SW480 (cell line): ENCODE measurements at regions not wholly inside any gene's neighbourhood (a gene's known extent, or its start where the extent isn't known, plus 50 kb on each side); places are given as distances from the start of the nearest gene placed in this dataset.
"Not testable (repeated sequence)": the region's sequence is repeated elsewhere in the genome, so short reads cannot be mapped to it uniquely, and the experiment has no call there.

ENCODE experiments used
- DNase-seq: peaks from one replicate; pipeline ENCODE4 v3.0.0-alpha.2; 2016; ENCODE audit warnings: low spot score

DNA sequence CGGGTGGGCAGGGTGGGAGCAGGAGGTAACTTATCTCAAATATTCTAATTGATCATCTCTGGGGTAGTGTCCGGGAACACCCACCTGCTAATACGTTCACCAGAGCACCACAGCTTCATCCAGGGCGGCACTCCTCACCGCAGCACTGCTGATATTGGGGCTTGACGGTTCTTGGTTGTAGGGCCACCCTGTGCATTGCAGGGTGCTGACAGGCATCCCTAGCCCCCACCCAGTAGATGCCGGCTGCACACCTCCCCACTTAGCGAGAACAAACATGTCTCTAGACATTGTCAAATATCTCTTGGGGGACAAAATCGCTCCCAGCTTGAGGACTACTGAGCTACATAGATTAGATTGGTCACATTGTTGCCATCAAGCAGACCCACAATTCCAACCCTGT lies 73.9 kb upstream of the WASF3 start:
- no peak for DNase-seq

DNA sequence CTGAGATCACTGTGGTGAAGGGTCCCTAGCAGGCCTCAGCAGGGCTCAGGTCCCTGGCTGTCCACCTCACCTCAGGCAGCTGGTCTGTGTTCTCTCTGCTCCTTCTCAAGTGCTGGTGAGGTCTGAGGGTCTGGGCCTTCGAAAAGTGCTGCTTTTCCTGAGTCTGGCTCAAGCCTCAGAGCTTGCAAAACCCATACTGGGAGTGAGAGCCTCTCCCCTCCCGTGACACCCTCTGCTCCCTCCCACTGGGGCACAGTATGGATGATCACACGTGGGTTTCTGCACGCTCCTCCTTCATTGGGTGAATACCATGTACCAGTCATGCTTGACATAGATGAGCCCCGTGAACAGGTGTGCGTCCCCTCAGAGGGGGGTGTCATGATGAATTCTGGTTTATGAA lies 73.3 kb upstream of the WASF3 start:
- DNase-seq, result no peak

DNA sequence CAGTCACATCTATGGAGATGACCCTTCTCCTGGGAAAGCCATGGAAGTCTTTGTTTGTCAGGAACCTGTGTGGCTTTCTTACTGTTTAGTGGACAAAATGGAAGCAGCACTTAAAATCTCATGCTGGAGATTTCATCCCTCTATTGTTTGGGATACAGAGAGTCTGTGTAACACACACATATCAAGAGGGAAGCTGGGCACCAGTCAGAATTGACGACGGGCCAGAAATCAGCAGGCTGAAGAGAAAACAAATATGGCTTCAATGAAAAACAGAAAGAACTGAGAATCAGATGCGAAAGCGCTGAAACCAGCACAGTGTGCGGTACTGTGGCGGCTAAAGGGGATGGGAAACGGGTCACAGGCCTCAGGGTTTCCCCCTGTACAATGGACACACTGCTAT lies 72.2 kb upstream of the WASF3 start:
- DNase-seq, result no peak

DNA sequence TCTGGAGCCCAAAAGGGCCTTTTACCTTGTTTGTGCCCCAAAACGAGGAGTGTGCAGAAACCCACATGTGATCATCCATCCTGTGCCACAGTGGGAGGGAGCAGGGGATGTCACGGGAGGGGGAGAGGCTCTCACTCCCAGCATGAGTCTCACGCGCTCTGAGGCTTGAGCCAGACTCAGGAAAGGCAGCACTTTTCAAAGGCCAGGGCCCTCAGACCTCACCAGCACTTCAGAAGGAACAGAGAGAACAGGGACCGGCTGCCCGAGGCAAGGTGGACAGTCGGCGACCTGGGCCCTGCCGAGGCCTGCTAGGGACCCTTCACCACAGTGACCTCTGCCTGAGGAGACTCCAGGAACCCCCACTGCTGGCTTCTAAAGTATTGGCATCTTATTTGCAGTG lies 71.7 kb upstream of the WASF3 start:
- no peak for DNase-seq

DNA sequence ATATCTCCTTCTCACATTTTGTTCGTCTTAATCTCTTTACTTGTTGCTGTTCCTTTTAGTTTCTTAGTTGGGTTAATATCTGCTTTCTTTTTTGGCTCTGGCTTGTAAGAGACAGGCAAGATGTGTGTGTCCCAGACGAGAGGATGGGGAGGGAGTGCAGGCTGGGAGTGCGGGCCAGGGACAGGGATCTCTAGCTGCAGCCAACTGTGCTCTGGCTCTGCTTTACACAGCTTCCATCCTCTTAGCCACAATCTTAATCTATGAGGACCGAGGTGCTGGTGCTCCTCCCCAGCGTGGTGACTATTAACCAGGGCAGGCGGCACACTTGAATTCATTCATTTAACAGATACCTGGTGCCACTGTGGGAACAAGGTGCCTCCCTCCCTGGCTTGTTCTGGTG lies 70.9 kb upstream of the WASF3 start:
- DNase-seq, result no peak

DNA sequence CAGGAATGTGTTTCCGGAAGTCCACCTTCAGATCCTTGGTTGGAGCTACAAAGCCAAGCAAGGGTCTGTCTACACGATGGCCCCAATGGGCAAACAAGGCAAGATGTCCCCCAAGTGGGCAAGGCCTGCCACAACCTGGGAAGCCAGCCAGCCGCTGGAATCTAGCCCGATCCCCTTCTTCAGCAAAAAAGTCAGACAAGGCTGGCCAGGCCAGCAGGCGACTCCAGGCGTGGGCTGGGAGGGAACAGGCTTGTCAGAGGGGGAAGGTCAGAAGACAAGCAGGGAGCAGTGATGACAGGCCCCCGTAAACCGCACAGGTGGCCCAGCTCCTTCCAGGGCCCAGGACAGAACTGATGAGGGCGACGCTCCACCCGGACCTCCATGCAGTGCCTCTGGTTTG lies 69.7 kb upstream of the WASF3 start:
- no peak for DNase-seq

DNA sequence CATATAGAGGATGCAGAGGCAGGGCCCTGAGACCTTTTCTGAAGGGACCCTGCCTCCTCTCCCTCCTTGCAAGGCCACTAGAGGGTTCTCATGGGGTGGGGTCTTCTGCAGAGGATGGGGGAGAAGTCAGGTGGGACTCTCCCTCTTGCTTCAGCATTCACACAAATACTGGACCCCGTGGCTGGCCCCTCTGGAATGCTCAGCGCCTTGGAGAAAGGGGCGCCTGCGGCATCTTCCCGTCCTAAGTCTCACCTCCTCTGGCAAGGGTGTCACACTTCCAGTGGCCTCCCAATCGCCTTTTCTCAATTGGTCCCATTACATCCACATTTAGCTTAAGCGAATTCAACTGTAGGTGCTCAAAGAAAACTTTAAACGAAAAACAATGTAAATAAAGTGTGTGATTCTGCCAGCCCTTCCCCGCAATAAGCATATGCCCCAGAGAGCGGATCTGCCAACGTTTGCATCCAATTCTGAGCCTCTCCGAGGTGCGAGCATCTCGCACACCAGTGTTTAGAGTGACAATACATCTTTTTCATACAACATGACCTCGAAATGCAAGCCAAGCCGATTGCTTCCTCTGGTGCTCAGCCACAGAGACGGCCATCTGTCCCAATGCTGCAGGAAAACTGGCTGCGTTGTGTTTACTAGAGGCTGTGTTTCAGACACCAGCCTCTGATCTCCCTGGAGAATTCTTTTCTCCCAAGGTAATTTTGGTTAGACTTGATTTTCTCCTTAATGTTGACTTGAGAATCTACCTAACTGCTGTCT lies 69.1 kb upstream of the WASF3 start:
- DNase-seq, result no peak

DNA sequence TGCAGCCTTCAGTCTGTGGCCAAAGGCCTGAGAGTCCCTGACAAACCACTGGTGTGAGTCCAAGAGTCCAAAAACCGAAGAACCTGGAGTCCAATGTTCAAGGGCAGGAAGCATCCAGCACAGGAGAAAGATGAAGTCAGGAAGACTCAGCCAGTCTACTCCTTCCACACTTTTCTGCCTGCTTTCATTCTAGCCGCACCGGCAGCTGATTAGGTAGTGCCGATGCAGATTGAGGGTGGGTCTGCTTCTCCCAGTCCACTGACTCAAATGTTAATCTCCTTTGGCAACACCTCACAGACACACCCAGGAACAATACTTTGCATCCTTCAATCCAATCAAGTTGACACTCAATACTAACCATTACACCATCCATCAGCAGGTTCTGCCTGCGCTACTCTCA lies 65.2 kb upstream of the WASF3 start:
- not testable (repeated sequence) for DNase-seq

DNA sequence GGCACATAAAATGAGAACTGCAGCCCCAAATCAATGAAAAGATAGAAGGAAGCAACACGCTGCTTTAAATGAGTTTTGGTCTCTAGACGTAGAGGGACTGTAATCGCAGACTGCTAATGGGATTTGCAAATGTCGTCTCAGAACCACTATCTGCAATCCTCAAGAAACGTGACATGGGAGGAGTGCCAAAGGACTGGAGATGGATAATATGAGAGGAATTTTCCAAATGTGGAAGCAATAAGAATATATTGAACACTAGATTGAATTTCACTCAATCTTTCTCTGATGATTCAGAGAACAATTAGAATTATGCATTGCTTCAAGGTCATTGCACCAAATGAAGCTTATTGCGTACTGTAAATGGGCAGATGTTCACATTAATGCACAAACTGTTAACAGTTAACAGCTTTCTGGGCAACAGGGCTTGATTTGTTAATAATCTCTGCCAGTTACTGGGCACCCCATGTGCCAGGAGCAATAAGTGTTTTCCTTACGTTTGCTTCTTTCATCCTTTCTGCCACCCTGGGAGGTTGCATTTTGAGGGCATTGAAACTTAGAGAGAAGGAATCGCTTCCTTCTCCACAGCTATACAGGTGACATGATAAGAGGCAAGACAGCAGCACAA lies 62.8 kb upstream of the WASF3 start:
- no peak for DNase-seq

DNA sequence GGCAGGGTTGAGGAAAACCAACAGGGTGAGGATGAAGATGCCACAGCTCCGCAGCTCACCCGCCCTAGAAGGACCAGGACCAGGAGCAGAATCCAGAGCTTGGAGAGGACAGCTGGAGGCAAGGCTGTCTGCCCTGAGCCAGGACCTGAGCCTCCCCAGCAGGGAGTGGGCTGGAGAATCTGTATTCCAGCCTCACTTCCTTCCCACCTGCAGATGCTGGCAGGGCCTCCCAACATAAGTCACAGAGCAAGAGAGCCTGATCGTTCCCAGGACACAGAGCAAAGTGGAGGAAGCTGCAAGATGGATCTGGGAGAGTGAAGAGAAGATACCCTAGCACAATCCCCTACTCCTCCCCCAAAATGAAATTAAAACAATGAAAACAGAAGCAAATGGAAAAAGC lies 61.7 kb upstream of the WASF3 start:
- no peak for DNase-seq

DNA sequence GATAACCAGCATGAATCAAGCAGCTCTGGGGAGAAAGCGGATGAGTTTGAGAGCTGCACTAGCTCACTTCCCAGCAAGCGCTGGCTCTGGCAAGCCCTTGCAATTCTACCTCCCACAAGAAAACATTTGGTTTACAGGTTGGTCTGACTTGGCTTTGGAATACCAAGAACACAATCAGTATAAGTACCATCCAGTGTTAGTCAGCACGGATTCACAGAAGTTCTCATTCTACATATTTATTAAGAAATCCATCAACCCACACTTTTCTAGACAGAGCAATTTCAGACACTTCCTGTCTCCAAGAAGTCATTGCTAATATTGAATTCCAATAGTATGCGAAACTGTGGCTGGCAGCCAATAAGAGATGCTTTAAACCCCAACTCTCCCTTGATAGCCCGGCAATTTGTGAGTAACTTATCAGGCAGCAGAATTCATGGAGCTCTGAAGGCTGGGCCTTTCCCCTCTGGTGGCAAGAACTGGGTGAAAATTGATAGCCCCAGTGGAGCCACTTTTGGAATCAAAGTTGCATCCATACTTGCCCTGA lies 59.4 kb upstream of the WASF3 start:
- no peak for DNase-seq

DNA sequence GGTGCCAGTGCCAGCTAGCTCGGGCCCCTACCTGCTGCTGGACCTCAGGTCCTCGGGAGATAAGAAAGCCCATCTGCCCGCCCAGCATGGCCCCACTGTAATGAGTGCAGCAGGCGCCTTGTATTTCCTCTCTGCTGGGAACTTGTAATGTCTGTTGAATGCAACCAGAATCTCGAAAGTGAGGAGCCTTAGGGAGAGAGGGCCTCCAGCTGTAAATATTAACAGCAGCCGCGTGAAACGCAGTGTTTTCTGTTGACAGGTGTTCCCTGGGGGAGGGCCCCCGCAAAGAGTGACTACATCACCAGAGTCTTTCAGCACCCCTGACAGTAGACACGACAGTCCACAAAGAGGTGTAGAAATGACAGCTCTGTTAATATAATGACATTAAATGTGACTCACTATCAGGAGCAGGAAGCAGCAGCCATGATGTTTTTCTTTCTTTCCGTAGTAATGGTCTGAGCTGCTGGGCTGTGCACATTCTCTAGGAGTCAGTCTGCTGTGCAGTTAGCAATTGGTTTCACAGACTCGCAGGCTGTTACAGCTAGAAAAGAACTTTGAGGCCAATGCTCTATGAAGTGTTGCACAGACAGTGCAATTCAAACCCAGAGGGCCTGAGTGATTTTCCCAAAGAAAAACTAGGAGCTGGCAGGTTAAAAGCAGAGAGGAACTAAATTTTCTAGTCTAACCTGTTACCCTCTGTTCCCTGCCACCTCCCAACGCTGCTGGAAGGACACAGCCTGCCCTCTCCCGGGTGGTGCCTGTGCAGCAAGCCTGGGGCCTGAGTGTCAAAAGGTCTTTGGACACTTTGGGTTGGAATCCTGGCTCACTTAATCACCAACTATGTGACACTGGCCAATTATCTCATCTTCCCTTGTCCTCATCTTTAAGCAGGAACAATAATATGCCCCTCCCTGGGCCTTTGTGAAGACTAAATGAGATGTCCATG lies 58.6 kb upstream of the WASF3 start:
- peak; percentile 17 for DNase-seq

DNA sequence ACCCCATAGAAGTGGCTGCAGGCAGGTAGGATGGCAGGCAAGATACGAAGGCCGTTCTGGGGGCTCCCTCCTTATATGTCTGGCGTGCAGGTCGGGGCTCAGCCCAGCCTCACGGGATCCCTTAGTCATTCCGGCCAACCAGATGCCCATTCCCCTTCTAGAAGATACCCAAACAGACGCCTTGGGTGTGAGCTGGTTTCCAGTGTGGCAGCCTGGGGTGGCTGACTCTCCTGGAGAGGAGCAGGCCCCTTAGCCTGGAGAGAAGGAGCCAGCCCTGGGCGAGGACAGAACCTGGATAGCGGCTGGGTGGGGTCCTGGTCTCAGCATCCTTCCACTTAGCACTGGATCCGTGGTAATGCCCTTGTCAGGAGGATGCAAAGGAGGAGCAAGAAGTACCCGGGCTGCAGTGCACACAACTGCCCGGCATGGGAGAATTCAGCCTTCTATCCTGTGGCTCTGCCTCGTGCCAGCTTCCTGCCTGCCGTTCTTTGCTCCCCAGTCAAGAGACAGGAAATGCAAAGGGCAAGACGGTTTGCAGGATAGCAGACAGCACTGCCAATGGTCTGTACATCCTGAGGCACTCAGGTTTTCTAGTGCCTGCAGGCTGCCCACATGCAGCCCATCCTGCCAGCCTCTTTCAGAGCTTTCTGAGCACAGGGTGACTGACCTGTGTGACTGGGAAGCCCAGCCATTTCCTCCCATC lies 56.7 kb upstream of the WASF3 start:
- no peak for DNase-seq

DNA sequence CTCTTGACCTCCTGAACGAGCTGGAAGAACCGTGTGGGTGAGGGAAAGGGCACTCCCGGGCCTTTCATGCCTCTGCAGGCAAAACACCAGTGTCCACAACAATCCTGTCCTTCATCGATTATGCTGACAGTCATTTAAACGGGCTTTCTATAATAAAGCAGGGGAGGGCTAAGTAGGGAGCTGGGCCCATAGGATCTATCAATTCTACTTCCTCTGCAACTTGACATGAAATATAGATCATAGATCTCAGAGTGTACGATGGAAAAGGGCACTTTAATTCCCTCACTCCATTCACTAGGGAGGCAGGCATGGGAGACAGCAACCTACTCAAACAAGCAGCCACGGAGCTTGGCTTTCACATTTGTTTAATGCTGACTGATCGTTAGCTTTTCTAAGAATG lies 55.8 kb upstream of the WASF3 start:
- no peak for DNase-seq

DNA sequence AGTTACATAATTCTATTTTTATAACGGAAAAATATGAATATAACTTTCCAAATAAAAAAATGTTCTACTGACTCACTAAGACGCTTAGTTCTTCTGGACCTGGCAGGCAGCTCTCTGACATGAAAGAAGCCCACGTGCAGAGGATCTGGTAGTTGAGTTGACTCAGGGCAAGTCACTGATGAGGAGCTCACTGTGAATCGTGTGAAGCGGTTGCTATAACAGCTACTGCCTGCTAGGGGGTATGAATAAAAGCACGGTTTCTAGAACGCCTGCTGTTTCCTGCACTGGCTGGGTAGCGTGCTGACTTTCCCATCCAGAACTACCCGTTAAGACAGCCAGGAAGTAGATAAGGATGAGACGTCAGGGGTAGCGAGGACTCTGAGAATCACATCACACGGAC lies 54.7 kb upstream of the WASF3 start:
- DNase-seq, result no peak

DNA sequence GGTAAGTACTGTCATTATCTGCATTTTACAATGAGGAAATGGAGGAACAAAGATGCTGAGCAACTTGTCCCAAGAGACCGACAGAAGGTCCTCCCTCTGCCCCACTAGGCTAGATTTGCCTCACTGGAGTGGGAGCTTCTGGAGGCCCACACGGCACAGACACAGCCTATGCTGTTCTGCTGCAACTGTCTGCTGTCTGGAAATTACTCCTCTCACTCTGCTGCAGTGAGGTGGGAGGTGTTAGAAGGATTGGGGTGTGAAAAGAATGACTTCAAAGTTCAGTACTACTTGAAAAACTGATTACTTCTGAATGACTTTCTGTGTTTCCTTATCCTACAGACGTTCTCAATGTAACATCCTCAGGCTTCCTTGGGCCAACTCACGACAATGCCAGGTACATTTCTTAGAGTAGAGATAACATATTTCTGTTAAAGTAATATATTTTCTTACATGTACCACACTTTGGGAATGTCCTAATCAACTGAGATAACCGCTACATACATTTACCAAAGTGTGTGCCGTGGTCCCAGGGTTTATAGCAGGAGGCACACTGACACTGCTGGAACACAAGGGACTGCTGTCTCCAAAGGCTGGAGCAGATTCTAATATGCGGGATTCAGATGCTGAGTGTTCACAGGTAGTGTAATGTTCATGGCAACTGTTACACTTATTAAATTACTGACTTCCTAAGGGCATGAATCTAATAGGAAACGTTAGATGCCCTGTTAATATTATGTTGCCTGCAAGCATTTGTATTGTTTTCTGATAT lies 53.5 kb upstream of the WASF3 start:
- no peak for DNase-seq
